ENCODE measurements at regions not wholly inside any gene's neighbourhood (a gene's known extent, or its start where the extent isn't known, plus 50 kb on each side); places are given as distances from the start of the nearest gene placed in this dataset.

GRCh38 chr1:30516485-30516858 lies 206.9 kb downstream of the MATN1 start:
- TF ChIP-seq YY1 (IDR thresholded peaks at IDR 0.05; ENCODE audit: insufficient read depth, insufficient read length) (no peak), SUZ12 (IDR thresholded peaks at IDR 0.05; ENCODE audit: extremely low read depth, insufficient read depth, insufficient read length) (no peak), ZNF274 (IDR thresholded peaks at IDR 0.05; ENCODE audit: low read depth, low read length) (no peak)

Measured in NT2/D1 (cell line).